ENCODE measurements at regions not wholly inside any gene's neighbourhood (a gene's known extent, or its start where the extent isn't known, plus 50 kb on each side); places are given as distances from the start of the nearest gene placed in this dataset.
"Not testable (repeated sequence)": the region's sequence is repeated elsewhere in the genome, so short reads cannot be mapped to it uniquely, and the experiment has no call there.

GRCh38 chrX:7638078-7638710 lies 204.8 kb upstream of the VCX start:
- DNase-seq (ENCODE audit: low spot score): no peak

- DNase-seq (ENCODE audit: low spot score): no peak
Measured at GRCh38 chrX:7637066-7637465, 205.9 kb upstream of the VCX start.

- DNase-seq (ENCODE audit: low spot score): no peak
Measured at GRCh38 chrX:7635604-7636003, 207.4 kb upstream of the VCX start.

- DNase-seq (ENCODE audit: low spot score): no peak
Measured at GRCh38 chrX:7620560-7620959, 222.4 kb upstream of the VCX start.

- no peak for DNase-seq (ENCODE audit: low spot score)
Measured at GRCh38 chrX:7617994-7618393, 225.0 kb upstream of the VCX start.

- no peak for DNase-seq (ENCODE audit: low spot score)
Measured at GRCh38 chrX:7614616-7615015, 228.4 kb upstream of the VCX start.

GRCh38 chrX:7608625-7609024 lies 234.3 kb upstream of the VCX start:
- DNase-seq (ENCODE audit: low spot score): not testable (repeated sequence)

- no peak for DNase-seq (ENCODE audit: low spot score)
Measured at GRCh38 chrX:7606039-7606652, 236.8 kb upstream of the VCX start.

GRCh38 chrX:7603387-7603786 lies 239.6 kb upstream of the VCX start:
- DNase-seq (ENCODE audit: low spot score): peak; percentile 7

GRCh38 chrX:7596822-7597221 lies 246.1 kb upstream of the VCX start:
- no peak for DNase-seq (ENCODE audit: low spot score)

DNA sequence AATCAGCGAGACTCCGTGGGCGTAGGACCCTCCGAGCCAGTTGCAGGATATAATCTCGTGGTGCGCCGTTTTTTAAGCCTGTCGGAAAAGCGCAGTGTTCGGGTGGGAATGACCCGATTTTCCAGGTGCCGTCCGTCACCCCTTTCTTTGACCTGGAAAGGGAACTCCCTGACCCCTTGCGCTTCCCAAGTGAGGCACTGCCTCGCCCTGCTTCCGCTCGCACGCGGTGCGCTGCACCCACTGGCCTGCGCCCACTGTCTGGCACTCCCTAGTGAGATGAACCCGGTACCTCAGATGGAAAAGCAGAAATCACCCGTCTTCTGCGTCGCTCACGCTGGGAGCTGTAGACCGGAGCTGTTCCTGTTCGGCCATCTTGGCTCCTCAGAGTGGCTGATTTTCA lies 249.6 kb upstream of the VCX start:
- DNase-seq (ENCODE audit: low spot score): not testable (repeated sequence)

DNA sequence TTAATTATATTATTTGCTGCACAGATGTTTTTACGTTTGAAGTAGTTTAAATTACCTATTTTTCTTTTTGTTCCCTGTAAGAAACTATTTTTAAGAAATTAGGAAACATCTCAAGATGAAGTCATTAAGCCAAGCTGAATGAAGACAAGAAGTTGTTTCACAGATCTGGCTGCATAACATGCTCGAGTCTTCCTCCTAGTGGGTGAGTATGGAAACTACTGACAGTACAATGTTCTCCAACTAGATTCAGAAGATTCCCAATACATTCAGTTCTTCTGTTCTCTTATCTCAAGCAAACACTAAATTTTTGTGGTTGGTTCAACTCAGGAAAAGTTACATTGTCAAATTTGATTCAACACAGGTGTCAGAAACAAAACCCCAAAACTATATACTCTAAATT lies 256.8 kb upstream of the VCX start:
- DNase-seq (ENCODE audit: low spot score): peak; percentile 38

- no peak for DNase-seq (ENCODE audit: low spot score)
Measured at GRCh38 chrX:7582191-7582590, 260.8 kb upstream of the VCX start.

GRCh38 chrX:7580127-7580526 lies 262.8 kb upstream of the VCX start:
- DNase-seq (ENCODE audit: low spot score): no peak

DNA sequence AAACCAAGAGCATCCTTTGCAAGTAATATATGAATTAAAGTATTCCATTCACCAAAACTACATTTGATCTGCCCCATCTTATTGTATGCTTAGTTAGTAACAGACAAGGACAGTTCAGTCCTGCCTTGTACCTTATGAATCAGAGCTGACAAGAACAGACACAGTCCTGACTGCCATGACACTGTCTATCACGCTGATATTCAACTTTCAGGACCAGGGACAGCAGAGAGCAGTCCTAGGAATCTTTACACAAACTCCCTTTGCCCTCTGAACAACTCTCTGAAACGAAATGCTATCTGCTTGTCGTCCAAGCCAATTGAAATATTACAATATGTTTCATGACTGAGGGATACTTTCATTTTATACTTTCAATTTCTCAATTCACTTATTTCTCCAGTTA lies 268.6 kb upstream of the VCX start:
- peak; percentile 62 for DNase-seq (ENCODE audit: low spot score)

- no peak for DNase-seq (ENCODE audit: low spot score)
Measured at GRCh38 chrX:7570432-7571029, 272.4 kb upstream of the VCX start.

DNA sequence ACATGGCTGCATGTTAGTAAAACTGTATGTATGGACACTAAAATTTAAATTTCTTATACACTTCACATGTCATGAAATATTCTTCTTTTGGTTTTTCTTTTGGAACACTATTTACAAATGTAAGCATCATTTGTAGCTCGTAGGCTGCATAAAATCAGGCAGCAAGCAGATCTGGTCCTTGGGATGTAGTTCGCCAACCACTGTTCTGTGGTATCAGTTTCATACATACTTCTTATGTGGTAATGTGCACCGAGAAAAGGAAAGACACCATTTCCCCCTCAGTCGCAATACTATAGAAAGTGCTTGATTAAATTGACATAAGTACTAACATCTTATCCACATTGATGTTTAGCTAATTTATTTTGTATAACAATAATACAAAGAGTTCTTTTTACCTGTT lies 274.4 kb upstream of the VCX start:
- no peak for DNase-seq (ENCODE audit: low spot score)

DNA sequence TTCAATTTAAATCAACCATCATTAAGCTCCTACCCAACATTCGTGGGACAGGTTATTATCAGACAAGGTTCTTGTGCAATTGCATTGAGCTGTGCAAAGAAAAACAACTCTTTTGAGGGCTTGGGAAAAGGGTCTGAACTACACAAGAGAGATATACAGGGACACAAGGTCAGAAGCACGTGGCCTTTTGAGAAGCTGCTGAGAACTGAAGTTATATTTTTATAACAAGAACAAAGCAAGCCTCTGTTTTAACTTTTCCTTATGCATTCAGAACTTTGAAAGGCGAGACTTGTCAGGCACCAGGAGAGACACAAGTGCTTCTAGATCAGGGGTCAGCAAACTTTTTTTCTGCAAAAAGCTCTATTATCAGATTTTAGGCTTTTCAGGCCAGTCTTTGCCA lies 274.8 kb upstream of the VCX start:
- no peak for DNase-seq (ENCODE audit: low spot score)

GRCh38 chrX:7552760-7553159 lies 290.2 kb upstream of the VCX start:
- DNase-seq (ENCODE audit: low spot score): no peak

GRCh38 chrX:7546551-7547080 lies 296.4 kb upstream of the VCX start:
- DNase-seq (ENCODE audit: low spot score): no peak

DNA sequence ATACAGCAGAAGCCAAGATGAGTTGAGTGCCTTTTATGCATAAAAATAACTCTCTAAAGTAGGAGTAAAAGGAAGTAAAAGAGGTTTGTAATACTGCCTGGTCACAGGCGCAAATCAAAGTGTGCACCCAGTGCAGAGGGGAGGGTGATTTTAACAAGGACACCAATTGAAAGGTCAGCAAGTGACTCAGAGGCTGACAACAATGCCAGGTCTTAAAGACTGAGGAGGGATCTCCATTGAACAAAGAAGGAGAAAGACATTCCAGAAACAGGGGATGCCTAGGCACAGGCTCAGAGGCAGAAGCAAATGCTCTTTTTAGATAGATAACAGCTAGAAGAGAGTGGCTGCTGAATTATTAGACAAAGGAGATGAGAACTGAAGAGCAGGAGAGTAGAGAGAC lies 297.4 kb upstream of the VCX start:
- DNase-seq (ENCODE audit: low spot score): no peak

- no peak for DNase-seq (ENCODE audit: low spot score)
Measured at GRCh38 chrX:7542587-7543380, 300.2 kb upstream of the VCX start.

- DNase-seq (ENCODE audit: low spot score): no peak
Measured at GRCh38 chrX:7522860-7523259, 320.1 kb upstream of the VCX start.

Data from RKO (cell line).